Fibroblast of peridontal ligament (primary cell): ENCODE measurements at regions not wholly inside any gene's neighbourhood (a gene's known extent, or its start where the extent isn't known, plus 50 kb on each side); places are given as distances from the start of the nearest gene placed in this dataset.
A peak's percentile ranks its signal among the peaks of the same experiment; 100 is the strongest.

ENCODE experiments used
- DNase-seq: peaks from one replicate; pipeline ENCODE4 v3.0.0-alpha.2; 2010; ENCODE audit errors: extremely low read depth

GRCh38 chr9:118058227-118058626, 354.0 kb downstream of the TLR4 start:
- DNase-seq, result no peak

DNA sequence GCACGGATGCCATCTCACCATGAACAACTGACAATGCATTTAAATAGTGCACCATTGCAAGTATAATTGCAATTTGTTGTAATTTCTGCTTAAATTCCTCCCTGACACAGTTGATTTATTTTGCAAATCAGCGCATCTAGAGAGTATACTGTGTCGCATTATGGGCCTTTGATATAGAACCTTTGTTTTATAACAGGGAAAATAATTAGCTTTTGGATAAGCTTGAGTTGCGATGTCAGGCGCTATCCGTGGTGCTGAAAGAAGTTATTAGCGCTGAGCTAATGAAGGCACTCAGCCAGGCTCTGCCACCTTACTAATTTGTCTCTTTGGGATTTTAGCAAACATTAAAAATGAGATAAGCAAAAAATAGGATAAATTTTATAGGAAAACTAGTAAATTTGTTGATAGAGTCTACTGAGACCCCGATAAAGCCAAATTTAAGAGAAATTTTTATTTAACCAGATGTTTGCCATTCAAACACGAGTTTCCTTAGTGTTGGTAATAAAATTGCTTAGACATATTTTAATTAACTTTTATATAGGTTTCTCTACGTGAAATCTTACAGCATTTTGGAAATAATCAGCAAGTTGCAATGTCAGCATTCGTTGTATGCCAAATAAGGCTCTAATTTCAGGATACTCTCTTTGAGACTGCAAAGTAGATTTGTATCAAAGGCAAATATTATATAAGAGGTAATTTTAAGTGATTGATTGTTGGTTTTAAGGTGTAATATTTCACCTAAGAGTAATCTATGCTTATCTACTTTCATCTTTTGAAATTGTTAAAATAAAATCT, 355.5 kb downstream of the TLR4 start:
- peak; percentile 0 for DNase-seq

GRCh38 chr9:118083161-118083560, 379.0 kb downstream of the TLR4 start:
- no peak for DNase-seq

GRCh38 chr9:118088090-118088489, 383.9 kb downstream of the TLR4 start:
- DNase-seq, result no peak

DNA sequence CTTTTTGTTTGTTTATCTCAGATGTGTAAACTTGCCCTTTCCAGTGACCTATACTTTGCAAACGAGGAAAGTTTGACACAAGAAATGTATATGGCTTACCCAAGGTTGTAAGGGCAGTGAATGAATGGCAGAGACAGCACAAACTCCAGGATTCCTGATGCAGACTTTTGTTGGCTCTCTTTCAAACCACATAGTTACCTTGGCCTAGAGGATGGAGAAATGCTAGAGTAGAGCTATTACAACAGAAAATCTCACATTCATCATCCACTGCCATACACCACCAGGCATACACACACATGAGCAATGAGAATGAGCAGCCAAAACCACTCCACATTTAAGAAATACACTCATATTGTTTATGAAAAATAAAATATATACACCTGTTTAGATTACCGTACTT, 387.0 kb downstream of the TLR4 start:
- no peak for DNase-seq

DNA sequence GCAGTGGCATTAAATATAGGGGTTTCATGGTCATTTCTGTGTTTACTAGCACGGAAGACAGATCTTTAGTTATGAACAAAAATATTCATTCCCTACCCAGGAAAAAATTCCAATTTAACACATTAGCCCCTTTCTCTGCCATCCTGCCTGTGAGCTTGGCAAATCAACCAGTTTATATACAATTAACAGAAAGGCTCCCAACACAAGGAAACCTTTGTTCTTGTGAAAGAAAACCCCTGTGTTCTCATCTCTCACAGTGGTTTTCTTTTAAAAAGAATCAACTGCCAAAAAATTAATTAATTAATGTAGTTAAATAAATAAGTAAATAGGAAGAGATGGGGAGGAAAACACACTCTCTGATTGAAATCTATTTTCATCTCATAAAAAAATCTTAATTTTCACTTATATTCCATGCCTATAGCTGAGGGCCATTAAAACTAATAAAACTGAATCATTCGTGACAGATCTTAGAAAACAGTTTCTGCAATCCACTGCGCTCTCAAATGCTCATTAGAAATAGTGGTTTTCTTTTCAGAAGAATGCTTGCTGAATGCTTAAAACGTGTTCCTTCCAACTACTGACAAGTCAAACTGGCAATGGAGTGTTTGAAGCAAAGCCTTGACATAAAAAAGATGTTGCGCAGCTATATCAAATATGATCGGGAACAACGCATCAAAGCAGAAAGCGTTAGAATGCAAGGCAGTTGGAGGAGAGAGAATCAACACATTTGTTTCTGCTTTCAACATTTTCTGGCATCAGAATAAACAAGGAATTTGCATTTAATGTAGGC, 387.7 kb downstream of the TLR4 start:
- no peak for DNase-seq

GRCh38 chr9:118094387-118094786, 390.2 kb downstream of the TLR4 start:
- no peak for DNase-seq

DNA sequence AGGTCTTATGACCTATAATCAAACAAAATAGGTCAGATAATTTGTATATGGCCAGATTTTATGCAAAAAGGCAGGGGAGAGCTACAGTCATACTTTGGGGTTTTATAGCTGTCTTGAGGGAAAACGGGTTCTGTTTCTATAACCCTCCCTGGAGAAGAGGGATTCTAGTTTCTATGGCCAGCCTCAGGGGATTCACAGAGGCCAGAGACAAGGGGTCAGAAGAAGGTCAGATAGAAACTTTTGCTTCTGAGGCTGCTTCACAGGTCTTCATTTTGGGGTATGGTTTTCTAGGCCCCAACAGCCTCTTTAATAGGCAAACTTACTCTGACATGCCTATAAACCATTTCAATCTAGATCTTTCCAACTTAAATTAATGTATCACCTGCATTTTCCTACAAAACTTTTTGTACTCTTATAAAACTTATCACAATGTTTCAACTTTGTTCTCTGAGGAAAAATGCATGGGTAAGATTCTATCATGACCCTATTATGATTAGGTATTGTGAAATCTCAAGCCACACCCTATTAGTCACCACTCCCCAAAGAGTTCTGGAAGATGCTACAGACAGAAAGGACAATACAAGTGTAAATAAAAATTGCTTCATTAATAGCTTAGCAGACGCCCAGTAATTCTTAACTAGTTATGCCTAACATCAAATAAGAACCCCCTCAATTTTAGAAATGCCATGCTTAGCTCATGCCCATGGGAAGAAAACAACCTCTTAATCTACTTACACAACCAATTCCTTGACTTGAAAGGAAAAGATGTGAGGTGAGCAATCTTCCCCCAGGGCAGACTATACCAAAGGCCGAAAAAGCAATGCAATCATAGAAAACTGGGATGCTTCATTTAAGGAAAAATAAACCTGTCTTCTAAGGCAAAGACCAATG, 396.6 kb downstream of the TLR4 start:
- DNase-seq, result no peak

GRCh38 chr9:118104363-118104762, 400.2 kb downstream of the TLR4 start:
- no peak for DNase-seq

- DNase-seq, result no peak
These were observed 404.8 kb downstream of the TLR4 start for GRCh38 chr9:118108971-118109370.

- no peak for DNase-seq
These were observed 405.3 kb downstream of the TLR4 start for GRCh38 chr9:118109542-118109941.

- no peak for DNase-seq
These were observed 417.2 kb downstream of the TLR4 start for GRCh38 chr9:118121361-118121760.

- DNase-seq, result no peak
These were observed 424.1 kb downstream of the TLR4 start for GRCh38 chr9:118128313-118128712.

GRCh38 chr9:118129541-118129940, 425.3 kb downstream of the TLR4 start:
- no peak for DNase-seq

DNA sequence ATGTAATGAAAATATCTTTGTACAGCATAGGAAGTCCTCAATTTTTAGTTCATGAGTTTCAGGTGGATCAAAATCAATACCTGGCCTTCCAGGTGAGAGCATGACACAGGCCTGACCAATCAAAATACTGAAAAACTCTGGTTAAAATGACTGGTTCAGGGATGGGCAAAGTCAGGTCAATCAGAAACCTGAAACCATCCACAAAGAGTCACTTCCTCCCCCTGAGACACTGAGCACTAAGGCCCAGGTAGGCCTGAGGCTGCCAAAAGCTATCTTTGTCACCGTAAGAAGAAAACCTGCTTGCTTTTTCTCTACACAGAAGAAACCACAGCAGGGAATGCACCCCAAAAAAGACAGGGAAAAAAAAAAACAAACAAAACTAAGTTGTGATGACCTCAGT, 444.8 kb downstream of the TLR4 start:
- no peak for DNase-seq

DNA sequence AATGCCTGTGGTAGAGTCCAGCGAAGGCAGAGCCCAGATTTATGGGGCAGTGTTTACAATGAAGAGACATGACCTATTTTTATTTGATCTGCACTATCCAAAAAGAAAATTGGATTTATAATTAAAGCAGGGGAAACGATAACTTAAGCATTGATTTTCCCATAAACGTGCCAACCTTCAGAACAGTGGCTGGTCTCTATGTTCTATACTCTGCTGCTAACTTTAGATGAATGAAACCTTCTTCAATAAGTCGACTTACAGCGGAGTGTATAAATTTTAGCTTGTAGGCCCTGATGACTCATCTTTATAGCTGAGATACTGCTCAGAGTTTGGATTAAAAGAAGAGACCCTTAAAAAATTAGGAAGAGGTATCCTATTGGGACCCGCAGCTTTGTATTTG, 452.6 kb downstream of the TLR4 start:
- no peak for DNase-seq

DNA sequence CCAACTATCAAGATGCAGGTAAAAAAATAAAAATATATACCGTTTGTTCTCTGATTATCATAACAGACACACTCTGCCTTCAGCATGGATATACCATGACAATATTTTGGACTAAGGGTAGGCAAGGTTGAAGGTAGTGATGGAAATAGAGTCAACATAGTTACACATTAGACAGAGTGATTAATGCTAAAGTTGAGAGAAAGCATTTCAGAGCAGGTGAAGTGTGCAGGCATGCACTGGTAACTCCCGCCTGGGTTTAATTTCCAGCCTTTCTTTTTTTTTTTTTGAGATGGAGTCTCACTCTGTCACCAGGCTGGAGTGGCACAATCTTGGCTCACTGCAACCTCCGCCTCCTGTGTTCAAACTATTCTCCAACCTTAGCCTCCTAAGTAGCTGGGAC, 458.5 kb downstream of the TLR4 start:
- no peak for DNase-seq

DNA sequence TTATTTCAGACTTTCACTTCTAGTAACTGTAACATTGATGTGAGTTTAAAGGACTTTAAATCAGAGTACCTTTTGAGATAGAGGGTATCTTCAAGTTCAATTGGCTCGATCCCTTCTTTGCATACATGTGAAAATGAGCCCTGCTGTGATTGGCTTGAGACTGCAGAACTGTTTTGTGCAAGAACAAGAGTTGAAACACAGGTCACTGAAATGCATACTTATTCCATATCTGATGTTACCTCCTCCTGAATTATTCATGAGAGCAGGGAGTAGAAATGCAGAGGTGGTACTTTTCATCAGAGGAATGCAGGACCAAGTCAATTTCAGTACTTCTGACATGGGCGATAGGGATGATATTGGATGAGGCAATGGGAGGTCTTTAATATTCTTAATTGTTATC, 459.5 kb downstream of the TLR4 start:
- no peak for DNase-seq

GRCh38 chr9:118165451-118165850, 461.2 kb downstream of the TLR4 start:
- DNase-seq, result no peak

DNA sequence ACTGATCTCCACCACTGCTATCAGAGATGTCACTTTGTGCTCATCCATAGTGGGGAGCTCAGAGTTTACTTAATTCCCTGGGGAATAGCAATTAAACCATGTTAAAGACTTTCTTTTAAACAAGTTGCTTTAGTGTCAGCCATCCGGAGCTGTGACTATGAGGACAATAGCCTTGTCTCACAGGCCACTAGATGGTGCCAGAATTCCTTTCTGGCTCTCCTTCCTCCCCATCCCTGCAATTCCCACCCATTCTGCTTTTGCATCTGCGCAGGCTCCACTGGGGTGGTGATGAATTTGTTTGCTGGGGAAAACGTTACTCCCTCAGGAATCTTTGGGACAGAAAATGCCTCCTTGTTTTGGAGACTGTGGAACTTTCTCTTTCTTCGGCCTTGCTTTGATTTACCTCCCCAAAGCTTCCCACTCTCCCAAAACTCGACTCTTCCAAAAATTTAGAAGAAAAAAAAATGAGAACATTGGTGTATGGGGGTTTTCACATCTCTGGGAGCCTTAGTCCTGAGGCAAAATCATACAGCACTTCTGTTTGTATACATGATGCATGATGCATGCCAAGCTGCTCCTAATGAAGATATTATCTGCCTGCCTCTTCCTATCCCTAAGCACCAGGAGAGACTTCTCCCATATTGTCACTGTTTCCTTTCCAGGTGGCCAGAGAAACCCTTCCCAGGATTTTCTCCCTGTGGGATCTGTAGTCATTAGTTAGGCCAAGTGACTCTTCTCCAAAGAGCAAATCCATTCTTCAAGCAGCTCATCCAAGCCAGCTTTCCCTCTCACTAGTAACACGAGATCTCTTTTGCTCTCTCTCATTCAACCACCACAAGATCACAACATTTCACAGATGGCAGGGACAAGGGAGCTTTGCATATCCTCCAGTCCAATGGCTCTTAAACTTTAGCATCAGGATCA, 466.1 kb downstream of the TLR4 start:
- DNase-seq, result no peak

DNA sequence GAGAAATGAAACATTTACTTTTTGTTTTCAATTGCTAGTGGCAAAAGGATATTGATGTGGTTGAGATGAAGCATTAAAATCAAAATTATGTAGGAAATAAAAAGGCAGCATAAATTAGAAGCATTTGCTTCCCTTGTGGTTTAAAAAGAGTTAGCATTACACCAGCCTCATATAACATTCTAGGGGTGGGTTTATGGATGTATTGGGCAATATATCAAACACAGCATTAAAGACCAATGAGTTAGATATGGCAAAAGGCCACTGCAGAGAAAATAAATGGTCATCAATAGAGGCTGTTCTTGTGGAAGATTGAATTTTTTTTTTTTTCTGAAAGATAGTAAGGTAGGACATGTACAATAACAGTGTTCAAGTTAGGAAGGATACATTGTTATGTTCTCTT, 473.0 kb downstream of the TLR4 start:
- no peak for DNase-seq
